Activated naive CD8-positive, alpha-beta T cell treated with anti-CD3 and anti-CD28 coated beads for 36 hours (primary cell): ENCODE measurements at regions not wholly inside any gene's neighbourhood (a gene's known extent, or its start where the extent isn't known, plus 50 kb on each side); places are given as distances from the start of the nearest gene placed in this dataset.
"Not testable (repeated sequence)": the region's sequence is repeated elsewhere in the genome, so short reads cannot be mapped to it uniquely, and the experiment has no call there.

ENCODE experiments used
- DNase-seq: peaks from one replicate; pipeline ENCODE4 v3.0.0; 2021
- H3K27ac Mint-ChIP-seq: one replicate; pipeline ENCODE4 v1.8.0; 2022; ENCODE audit warnings: mild to moderate bottlenecking, moderate library complexity, mixed read lengths
- H3K27me3 Mint-ChIP-seq: one replicate; pipeline ENCODE4 v1.8.0; 2022; ENCODE audit warnings: mild to moderate bottlenecking, mixed read lengths
- H3K36me3 Mint-ChIP-seq: one replicate; pipeline ENCODE4 v1.8.0; 2021; ENCODE audit warnings: mild to moderate bottlenecking, mixed read lengths
- H3K4me1 Mint-ChIP-seq: one replicate; pipeline ENCODE4 v1.8.0; 2021; ENCODE audit warnings: mixed read lengths
- H3K4me3 Mint-ChIP-seq: one replicate; pipeline ENCODE4 v1.8.0; 2022; ENCODE audit warnings: mild to moderate bottlenecking, moderate library complexity, mixed read lengths
- H3K9me3 Mint-ChIP-seq: one replicate; pipeline ENCODE4 v1.8.0; 2022; ENCODE audit warnings: mixed read lengths

- H3K36me3 Mint-ChIP-seq, result no peaks in the 10 kb centered on the region
- no peak for DNase-seq
- H3K4me1 Mint-ChIP-seq, result no peaks in the 10 kb centered on the region
- H3K4me3 Mint-ChIP-seq, result no peak overlapping the region
- no peak overlapping the region for H3K27ac Mint-ChIP-seq
- H3K27me3 Mint-ChIP-seq, result peaks cover 3% of the 10 kb centered on the region
- H3K9me3 Mint-ChIP-seq, result no peaks in the 10 kb centered on the region
These were observed 190.2 kb upstream of the USP15 start for GRCh38 chr12:62069976-62070375.

- not testable (repeated sequence) for H3K36me3 Mint-ChIP-seq, DNase-seq, H3K4me1 Mint-ChIP-seq, H3K4me3 Mint-ChIP-seq, H3K27me3 Mint-ChIP-seq, H3K27ac Mint-ChIP-seq, H3K9me3 Mint-ChIP-seq
These were observed 187.0 kb upstream of the USP15 start for GRCh38 chr12:62073236-62073635.

DNA sequence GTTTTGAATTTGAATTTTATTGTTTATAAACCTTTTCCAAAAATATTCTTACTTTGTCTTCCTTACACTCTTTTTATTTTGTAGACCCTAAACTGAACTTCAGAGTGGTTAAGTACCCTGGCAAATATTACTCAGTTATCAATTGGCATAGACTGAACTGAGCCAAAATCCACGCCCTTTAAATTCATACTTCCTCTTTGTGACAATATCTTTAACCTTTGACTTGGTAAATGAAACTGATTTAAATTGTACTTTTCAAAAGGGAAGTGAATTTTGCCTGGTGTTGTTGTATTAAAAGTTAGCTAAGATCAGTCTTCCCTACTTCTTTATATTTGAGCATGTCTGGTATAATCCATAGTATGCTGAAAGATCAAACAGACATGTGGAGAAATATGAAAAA, 184.3 kb upstream of the USP15 start:
- no peak overlapping the region for H3K4me3 Mint-ChIP-seq
- H3K27me3 Mint-ChIP-seq, result no peaks in the 10 kb centered on the region
- no peaks in the 10 kb centered on the region for H3K9me3 Mint-ChIP-seq
- H3K36me3 Mint-ChIP-seq, result no peaks in the 10 kb centered on the region
- DNase-seq, result no peak
- no peaks in the 10 kb centered on the region for H3K4me1 Mint-ChIP-seq
- no peak overlapping the region for H3K27ac Mint-ChIP-seq

DNA sequence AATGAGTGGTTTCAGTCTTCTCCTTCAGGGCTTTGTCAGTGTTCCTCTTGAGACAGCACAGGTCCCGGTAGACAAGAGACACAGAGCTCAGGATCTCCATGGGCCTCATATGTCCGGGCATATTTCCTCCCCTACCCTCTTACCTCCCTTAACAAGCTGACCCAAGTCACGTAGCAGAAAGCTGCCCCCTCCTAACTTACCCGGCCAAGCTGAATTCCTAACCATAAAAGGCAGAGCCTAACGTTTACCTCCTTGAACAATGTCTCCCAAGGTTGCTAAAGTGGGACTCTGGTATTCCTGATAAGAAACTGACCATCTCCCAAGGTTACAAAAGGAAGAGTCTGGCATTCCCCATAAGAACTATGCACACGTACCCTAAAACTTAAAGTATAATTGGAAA, 182.2 kb upstream of the USP15 start:
- Mint-ChIP-seq H3K9me3 (no peaks in the 10 kb centered on the region), H3K4me1 (no peaks in the 10 kb centered on the region), H3K4me3 (no peak overlapping the region), H3K27ac (no peak overlapping the region), H3K36me3 (no peaks in the 10 kb centered on the region), H3K27me3 (no peaks in the 10 kb centered on the region)
- DNase-seq, result no peak

- DNase-seq, result no peak
- no peaks in the 10 kb centered on the region for H3K36me3 Mint-ChIP-seq
- H3K4me3 Mint-ChIP-seq, result no peak overlapping the region
- no peak overlapping the region for H3K27ac Mint-ChIP-seq
- H3K4me1 Mint-ChIP-seq, result no peaks in the 10 kb centered on the region
- H3K9me3 Mint-ChIP-seq, result peaks cover 6% of the 10 kb centered on the region
- no peaks in the 10 kb centered on the region for H3K27me3 Mint-ChIP-seq
These were observed 177.8 kb upstream of the USP15 start for GRCh38 chr12:62082448-62082847.

DNA sequence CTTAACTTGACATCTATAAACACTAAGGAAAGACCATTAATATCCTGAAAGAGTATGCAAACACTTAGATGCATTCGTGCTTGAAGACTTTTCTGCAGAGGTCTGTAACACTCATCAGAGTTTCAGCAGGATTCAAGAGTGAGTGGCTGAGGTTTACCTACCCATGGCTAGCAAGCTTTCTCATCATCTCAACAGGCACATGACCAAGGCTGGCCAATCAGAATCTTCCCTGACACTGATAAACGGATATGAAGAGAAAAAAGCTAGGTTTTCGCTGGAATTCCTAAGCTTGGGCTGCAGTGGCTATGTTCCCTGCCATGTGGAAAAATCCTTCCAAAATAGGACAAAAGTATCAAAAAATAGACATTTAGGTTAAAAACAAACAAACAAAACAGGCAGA, 162.1 kb upstream of the USP15 start:
- Mint-ChIP-seq H3K4me3 (no peak overlapping the region), H3K4me1 (no peaks in the 10 kb centered on the region), H3K9me3 (no peaks in the 10 kb centered on the region), H3K36me3 (no peaks in the 10 kb centered on the region), H3K27ac (no peak overlapping the region), H3K27me3 (no peaks in the 10 kb centered on the region)
- DNase-seq, result no peak

DNA sequence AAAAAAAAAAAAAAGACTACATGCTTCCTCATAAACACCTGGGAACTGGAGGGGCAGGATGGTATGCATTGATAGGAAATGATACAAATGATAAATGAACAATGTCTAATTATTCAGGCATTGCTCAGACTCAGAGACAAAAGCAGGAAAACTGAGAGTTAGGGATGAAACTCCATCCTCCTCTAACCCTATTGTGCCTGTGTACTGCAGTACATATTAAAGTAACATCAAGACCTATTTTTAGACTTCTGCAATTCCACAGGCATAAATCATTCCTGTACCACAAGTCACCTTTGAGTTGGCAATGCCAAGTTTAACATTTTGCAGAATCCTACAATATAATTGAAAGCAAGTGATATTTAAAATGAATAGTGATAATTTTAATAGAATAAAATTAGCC, 156.5 kb upstream of the USP15 start:
- no peaks in the 10 kb centered on the region for H3K27me3 Mint-ChIP-seq

DNA sequence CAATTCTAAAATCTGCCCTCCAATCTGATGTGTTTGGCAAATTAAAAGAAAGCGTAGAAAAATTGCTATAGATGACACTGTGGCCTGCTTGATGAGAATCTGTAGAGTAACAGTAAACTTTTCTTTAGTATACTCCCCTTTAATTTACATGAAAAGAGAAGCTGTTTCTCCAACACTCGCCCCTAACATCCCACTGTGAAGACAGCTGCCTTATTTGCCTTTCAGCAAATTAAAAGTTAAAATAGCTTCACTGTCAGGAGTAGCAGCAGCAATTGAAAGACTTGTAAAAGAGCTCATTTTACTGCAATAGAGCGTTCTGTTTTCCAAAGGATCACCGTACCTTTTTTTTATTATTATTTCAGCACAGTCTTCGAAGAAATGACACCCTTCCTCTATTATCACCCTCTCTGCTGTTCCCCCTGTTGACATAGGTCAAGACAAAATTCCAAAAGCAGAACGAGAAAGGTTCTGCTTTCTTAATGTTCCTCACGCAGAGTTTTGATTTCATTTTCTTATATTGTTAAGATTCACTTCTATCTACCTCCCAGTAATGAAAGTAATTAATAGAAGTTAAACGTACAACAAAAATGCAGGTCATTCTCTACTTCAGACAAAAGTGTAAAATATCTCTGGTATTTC, 153.5 kb upstream of the USP15 start:
- peaks cover 10% of the 10 kb centered on the region for H3K9me3 Mint-ChIP-seq
- peaks cover 5% of the 10 kb centered on the region for H3K27me3 Mint-ChIP-seq
- DNase-seq, result no peak
- H3K4me1 Mint-ChIP-seq, result no peaks in the 10 kb centered on the region
- no peaks in the 10 kb centered on the region for H3K36me3 Mint-ChIP-seq
- H3K4me3 Mint-ChIP-seq, result no peak overlapping the region
- no peak overlapping the region for H3K27ac Mint-ChIP-seq

More for the DNA sequence above, 156.5 kb upstream of the USP15 start:
- DNase-seq, result no peak
- Mint-ChIP-seq H3K4me3 (no peak overlapping the region), H3K4me1 (no peaks in the 10 kb centered on the region), H3K27ac (no peak overlapping the region), H3K9me3 (no peaks in the 10 kb centered on the region), H3K36me3 (no peaks in the 10 kb centered on the region)

GRCh38 chr12:62113366-62114011, 146.7 kb upstream of the USP15 start:
- DNase-seq, result no peak
- Mint-ChIP-seq H3K27ac (no peak overlapping the region), H3K4me1 (no peaks in the 10 kb centered on the region), H3K4me3 (no peak overlapping the region), H3K27me3 (peaks cover 11% of the 10 kb centered on the region), H3K9me3 (peaks cover 10% of the 10 kb centered on the region), H3K36me3 (no peaks in the 10 kb centered on the region)

GRCh38 chr12:62116986-62117385, 143.2 kb upstream of the USP15 start:
- Mint-ChIP-seq H3K9me3 (no peaks in the 10 kb centered on the region), H3K4me1 (no peaks in the 10 kb centered on the region), H3K27ac (no peak overlapping the region), H3K27me3 (peaks cover 6% of the 10 kb centered on the region), H3K36me3 (no peaks in the 10 kb centered on the region), H3K4me3 (no peak overlapping the region)
- no peak for DNase-seq

GRCh38 chr12:62123721-62124203, 136.4 kb upstream of the USP15 start:
- Mint-ChIP-seq H3K27me3 (no peaks in the 10 kb centered on the region), H3K27ac (no peak overlapping the region), H3K4me1 (peaks cover 2% of the 10 kb centered on the region), H3K4me3 (no peak overlapping the region), H3K9me3 (no peaks in the 10 kb centered on the region), H3K36me3 (no peaks in the 10 kb centered on the region)
- DNase-seq, result peak; percentile 30

DNA sequence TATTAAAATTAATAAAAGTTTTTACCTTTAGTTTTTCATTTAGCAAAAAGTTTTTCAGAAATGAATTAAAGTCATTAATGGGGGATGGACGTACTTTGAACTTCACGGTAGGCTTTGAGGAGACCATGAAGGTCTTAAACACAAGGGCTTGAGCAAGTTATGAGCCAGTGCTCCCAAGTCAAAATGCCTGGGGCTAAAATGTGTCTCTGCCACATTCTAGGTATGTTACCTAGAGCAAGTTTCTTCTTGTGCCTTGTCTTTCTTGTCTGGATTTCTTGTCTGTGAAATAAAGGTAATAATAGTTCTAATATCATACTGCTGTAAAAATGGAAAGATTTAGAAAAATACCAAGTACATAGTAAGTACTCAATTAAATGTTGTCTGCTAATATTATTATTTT, 132.7 kb upstream of the USP15 start:
- no peak overlapping the region for H3K4me3 Mint-ChIP-seq
- no peaks in the 10 kb centered on the region for H3K36me3 Mint-ChIP-seq
- no peaks in the 10 kb centered on the region for H3K9me3 Mint-ChIP-seq
- H3K27me3 Mint-ChIP-seq, result no peaks in the 10 kb centered on the region
- no peak for DNase-seq
- peaks cover 2% of the 10 kb centered on the region for H3K4me1 Mint-ChIP-seq
- no peak overlapping the region for H3K27ac Mint-ChIP-seq

DNA sequence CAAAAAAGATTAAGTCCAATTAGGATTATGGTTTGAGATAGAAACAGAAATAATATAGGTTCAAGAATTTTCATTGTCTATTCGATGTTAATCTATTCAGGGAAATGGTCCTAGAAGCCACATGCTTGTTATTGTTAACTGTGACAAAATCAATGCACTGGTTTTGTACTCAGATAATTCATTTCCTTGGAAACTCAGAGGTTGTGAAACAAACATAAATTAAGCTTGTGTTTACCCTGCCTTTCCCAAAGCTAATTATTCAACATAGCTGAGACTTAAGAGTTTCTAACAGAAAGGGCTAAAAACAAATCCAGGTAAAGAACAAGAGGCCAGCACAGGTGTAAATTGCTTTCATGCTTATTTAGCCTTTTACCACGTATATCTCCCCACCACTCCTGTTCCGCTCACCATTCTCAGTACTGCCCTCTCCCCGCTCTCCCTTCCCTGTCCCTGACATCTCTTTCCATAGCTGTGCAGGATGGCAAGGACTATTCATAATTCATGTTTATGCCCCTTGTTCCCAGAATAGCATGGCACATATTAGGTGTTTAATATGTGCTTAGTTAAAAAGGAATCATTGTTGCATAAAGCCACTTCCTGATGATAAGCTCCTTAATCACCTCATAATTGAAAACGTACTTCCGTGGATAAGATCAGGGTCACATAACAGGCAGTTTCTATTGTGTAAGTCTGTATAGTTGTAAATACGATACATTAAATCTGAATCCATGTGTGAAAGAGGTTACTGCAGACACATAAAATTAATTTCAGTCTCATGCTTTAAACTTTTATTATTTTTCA, 131.8 kb upstream of the USP15 start:
- H3K4me3 Mint-ChIP-seq, result no peak overlapping the region
- no peak for DNase-seq
- no peaks in the 10 kb centered on the region for H3K36me3 Mint-ChIP-seq
- peaks cover 2% of the 10 kb centered on the region for H3K4me1 Mint-ChIP-seq
- no peaks in the 10 kb centered on the region for H3K9me3 Mint-ChIP-seq
- no peak overlapping the region for H3K27ac Mint-ChIP-seq
- H3K27me3 Mint-ChIP-seq, result no peaks in the 10 kb centered on the region

DNA sequence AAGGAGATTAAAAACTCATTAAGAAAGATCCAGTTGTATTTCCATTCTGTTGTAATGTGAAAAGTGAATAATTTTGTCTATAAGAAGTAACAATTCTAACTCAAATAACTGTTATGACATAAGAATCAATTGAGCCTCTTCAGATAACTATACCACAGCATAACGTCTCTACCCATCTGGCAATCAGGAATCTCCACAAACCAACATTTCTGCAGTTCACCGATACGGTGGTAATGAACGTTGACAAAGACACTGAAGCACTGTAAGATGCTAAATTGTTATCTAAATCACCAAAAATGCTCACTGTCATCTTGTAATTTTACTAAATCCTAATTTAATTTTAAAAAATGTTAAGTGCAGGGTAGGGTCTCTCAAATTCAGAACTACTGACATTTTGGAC, 130.9 kb upstream of the USP15 start:
- no peaks in the 10 kb centered on the region for H3K9me3 Mint-ChIP-seq
- H3K36me3 Mint-ChIP-seq, result no peaks in the 10 kb centered on the region
- DNase-seq, result no peak
- no peaks in the 10 kb centered on the region for H3K27me3 Mint-ChIP-seq
- no peak overlapping the region for H3K27ac Mint-ChIP-seq
- no peaks in the 10 kb centered on the region for H3K4me1 Mint-ChIP-seq
- H3K4me3 Mint-ChIP-seq, result no peak overlapping the region

DNA sequence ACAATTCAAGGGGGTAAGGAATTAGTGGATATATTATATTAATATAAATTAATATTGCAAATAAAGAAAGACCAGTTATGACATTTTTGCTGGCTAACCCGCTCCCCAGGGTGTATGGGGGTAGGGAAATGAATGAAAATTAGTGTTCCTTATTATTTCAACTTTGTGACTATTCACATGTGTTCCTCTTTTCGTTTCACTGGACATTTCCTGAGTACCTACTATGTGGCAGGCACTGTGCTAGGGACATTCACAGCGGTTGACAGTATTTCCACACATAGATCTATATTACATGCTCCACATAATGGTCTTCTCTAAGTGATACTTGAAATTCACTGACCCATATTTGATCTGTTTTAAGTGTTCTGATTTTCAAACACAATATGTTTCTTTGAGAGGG, 129.8 kb upstream of the USP15 start:
- Mint-ChIP-seq H3K27ac (no peak overlapping the region), H3K36me3 (no peaks in the 10 kb centered on the region), H3K27me3 (no peaks in the 10 kb centered on the region), H3K4me3 (no peak overlapping the region), H3K4me1 (no peaks in the 10 kb centered on the region), H3K9me3 (no peaks in the 10 kb centered on the region)
- no peak for DNase-seq
